ENCODE measurements at regions not wholly inside any gene's neighbourhood (a gene's known extent, or its start where the extent isn't known, plus 50 kb on each side); places are given as distances from the start of the nearest gene placed in this dataset.

GRCh38 chr7:122217125-122217524 lies 73.1 kb upstream of the AASS start:
- TF ChIP-seq CTCF (IDR thresholded peaks at IDR 0.05; ENCODE audit: low read depth, low read length) (no peak), EZH2phosphoT487 (IDR thresholded peaks at IDR 0.05; ENCODE audit: low read depth) (no peak)
